NT2/D1 (cell line): ENCODE measurements at regions not wholly inside any gene's neighbourhood (a gene's known extent, or its start where the extent isn't known, plus 50 kb on each side); places are given as distances from the start of the nearest gene placed in this dataset.

Source experiments
- YY1 ChIP-seq: IDR thresholded peaks from 2 replicates; pipeline ENCODE4 v1.6.1; 2011; ENCODE audit not compliant: insufficient read length, insufficient read depth
- ZNF274 ChIP-seq: IDR thresholded peaks from 2 replicates; pipeline ENCODE4 v1.6.1; 2011; ENCODE audit warnings: mild to moderate bottlenecking, low read depth, low read length

GRCh38 chr3:147521646-147522045 lies 112.5 kb downstream of the ZIC1 start:
- no peak for TF ChIP-seq ZNF274
- TF ChIP-seq YY1: no peak
